PFSK-1 (cell line): ENCODE measurements at regions not wholly inside any gene's neighbourhood (a gene's known extent, or its start where the extent isn't known, plus 50 kb on each side); places are given as distances from the start of the nearest gene placed in this dataset.

ENCODE experiments used
- FOXP2 ChIP-seq: optimal IDR thresholded peaks from 2 replicates; pipeline ENCODE3; 2011; ENCODE audit warnings: borderline replicate concordance, control low read depth, inconsistent platforms; ENCODE audit not compliant: insufficient read depth; ENCODE audit errors: extremely low read length, extremely low read depth
- POLR2AphosphoS5 ChIP-seq: IDR thresholded peaks from 2 replicates; pipeline ENCODE4 v1.6.1; 2012; ENCODE audit warnings: low read depth, mild to moderate bottlenecking, control low read depth, low read length, moderate library complexity
- SIN3A ChIP-seq: IDR thresholded peaks from 2 replicates; pipeline ENCODE4 v1.6.1; 2012; ENCODE audit warnings: mild to moderate bottlenecking, low read length, moderate library complexity, borderline replicate concordance; ENCODE audit not compliant: insufficient read depth
- TAF1 ChIP-seq: IDR thresholded peaks from 2 replicates; pipeline ENCODE4 v1.6.1; 2012; ENCODE audit warnings: low read length, control low read depth, borderline replicate concordance; ENCODE audit not compliant: insufficient read depth
- TF ChIP-seq, protein P1 (sequence below), 2 experiments: IDR thresholded peaks; 2 replicates each; pipeline versions ENCODE4 v1.6.1 to v1.8.0; 2011 to 2012; ENCODE audit warnings: low read depth in 2 of 2, low read length in 2 of 2, control low read depth in 1 of 2, inconsistent platforms in 1 of 2, mild to moderate bottlenecking in 1 of 2, moderate library complexity in 1 of 2; ENCODE audit not compliant: insufficient read depth in 1 of 2

DNA sequence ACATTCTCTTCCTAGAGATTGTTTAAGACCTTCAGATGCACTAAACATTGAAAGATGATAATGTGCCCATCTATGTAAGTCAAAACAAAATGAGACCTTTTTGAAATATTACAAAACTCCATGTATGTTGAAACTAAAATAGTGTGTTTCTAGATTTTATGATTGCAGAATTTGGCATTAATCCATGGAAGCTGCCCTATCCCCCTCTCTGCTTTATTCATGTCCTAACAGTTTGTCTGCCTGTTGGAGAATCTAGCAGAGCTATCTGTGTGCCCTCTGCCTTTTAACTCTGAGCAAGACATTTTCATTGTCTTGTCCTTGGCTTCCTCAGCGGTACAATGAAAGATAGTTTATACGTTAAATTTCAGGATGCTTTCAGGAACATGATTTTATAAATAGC, 105.5 kb downstream of the FAT3 start:
- TF ChIP-seq POLR2AphosphoS5 (no peak), FOXP2 (no peak), TAF1 (no peak), SIN3A (no peak)
- TF ChIP-seq, protein P1, sequence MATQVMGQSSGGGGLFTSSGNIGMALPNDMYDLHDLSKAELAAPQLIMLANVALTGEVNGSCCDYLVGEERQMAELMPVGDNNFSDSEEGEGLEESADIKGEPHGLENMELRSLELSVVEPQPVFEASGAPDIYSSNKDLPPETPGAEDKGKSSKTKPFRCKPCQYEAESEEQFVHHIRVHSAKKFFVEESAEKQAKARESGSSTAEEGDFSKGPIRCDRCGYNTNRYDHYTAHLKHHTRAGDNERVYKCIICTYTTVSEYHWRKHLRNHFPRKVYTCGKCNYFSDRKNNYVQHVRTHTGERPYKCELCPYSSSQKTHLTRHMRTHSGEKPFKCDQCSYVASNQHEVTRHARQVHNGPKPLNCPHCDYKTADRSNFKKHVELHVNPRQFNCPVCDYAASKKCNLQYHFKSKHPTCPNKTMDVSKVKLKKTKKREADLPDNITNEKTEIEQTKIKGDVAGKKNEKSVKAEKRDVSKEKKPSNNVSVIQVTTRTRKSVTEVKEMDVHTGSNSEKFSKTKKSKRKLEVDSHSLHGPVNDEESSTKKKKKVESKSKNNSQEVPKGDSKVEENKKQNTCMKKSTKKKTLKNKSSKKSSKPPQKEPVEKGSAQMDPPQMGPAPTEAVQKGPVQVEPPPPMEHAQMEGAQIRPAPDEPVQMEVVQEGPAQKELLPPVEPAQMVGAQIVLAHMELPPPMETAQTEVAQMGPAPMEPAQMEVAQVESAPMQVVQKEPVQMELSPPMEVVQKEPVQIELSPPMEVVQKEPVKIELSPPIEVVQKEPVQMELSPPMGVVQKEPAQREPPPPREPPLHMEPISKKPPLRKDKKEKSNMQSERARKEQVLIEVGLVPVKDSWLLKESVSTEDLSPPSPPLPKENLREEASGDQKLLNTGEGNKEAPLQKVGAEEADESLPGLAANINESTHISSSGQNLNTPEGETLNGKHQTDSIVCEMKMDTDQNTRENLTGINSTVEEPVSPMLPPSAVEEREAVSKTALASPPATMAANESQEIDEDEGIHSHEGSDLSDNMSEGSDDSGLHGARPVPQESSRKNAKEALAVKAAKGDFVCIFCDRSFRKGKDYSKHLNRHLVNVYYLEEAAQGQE (IDR thresholded peaks at IDR 0.05; ENCODE audit: insufficient read depth in 1 of 2, low read depth in 2 of 2, low read length in 2 of 2) = no peak
